Activated CD8-positive, alpha-beta memory T cell treated with anti-CD3 and anti-CD28 coated beads for 36 hours (primary cell): ENCODE measurements at regions not wholly inside any gene's neighbourhood (a gene's known extent, or its start where the extent isn't known, plus 50 kb on each side); places are given as distances from the start of the nearest gene placed in this dataset.

Source experiments
- CTCF ChIA-PET: fragments of 350-600 bp; sonication (Branson Sonifier 250); formaldehyde crosslinking; loops from one replicate; lab custom pipeline; 2021; ENCODE audit warnings: antibody characterized with exemption; lab: Charles Lee
- POLR2A ChIA-PET: fragments of 350-600 bp; sonication (Branson Sonifier 250); formaldehyde crosslinking; loops from one replicate; lab custom pipeline; 2021; ENCODE audit warnings: antibody characterized with exemption; lab: Charles Lee

- CTCF ChIA-PET, result no interaction called here
- POLR2A ChIA-PET, result no interaction called here
Measured at GRCh38 chr21:35216996-35217395, 167.9 kb upstream of the RUNX1 start.

- POLR2A ChIA-PET, result no interaction called here
- CTCF ChIA-PET, result interaction anchor here (1.0 to 1.2 kb wide), 2 partner anchors 11 to 64 kb away, joined by 3 read pairs; no protein-coding TSS in a partner anchor
Measured at GRCh38 chr21:35215870-35216269, 166.8 kb upstream of the RUNX1 start.

- ChIA-PET CTCF (no interaction called here), POLR2A (no interaction called here)
Measured at GRCh38 chr21:35212393-35213127, 163.5 kb upstream of the RUNX1 start.

GRCh38 chr21:35211782-35212181 is 162.7 kb upstream of the RUNX1 start:
- CTCF ChIA-PET, result no interaction called here
- POLR2A ChIA-PET, result no interaction called here

- POLR2A ChIA-PET, result no interaction called here
- CTCF ChIA-PET, result no interaction called here
Measured at GRCh38 chr21:35210093-35210492, 161.0 kb upstream of the RUNX1 start.

- CTCF ChIA-PET, result no interaction called here
- POLR2A ChIA-PET, result no interaction called here
Measured at GRCh38 chr21:35208810-35209517, 159.9 kb upstream of the RUNX1 start.

- CTCF ChIA-PET, result no interaction called here
- POLR2A ChIA-PET, result no interaction called here
Measured at GRCh38 chr21:35208104-35208503, 159.0 kb upstream of the RUNX1 start.

- ChIA-PET CTCF (no interaction called here), POLR2A (no interaction called here)
Measured at GRCh38 chr21:35207322-35207721, 158.2 kb upstream of the RUNX1 start.

GRCh38 chr21:35206141-35207125 is 157.3 kb upstream of the RUNX1 start:
- ChIA-PET POLR2A (interaction anchor here (0.6 kb wide), 1 partner anchor 278 kb away, joined by 3 read pairs; no protein-coding TSS in a partner anchor), CTCF (no interaction called here)

- ChIA-PET CTCF (interaction anchor here (0.8 to 1.4 kb wide), 2 partner anchors 11 to 49 kb away, joined by 3 read pairs; no protein-coding TSS in a partner anchor), POLR2A (interaction anchor here (0.8 kb wide), 1 partner anchor 18 kb away, joined by 3 read pairs; no protein-coding TSS in a partner anchor)
Measured at GRCh38 chr21:35204850-35205541, 155.9 kb upstream of the RUNX1 start.

- POLR2A ChIA-PET, result no interaction called here
- CTCF ChIA-PET, result interaction anchor here (1.4 kb wide), 1 partner anchor 12 kb away, joined by 3 read pairs; no protein-coding TSS in a partner anchor
Measured at GRCh38 chr21:35204125-35204524, 155.0 kb upstream of the RUNX1 start.

- CTCF ChIA-PET, result no interaction called here
- POLR2A ChIA-PET, result interaction anchor here (0.6 kb wide), 1 partner anchor 105 kb away, joined by 3 read pairs; no protein-coding TSS in a partner anchor
Measured at GRCh38 chr21:35203093-35203977, 154.2 kb upstream of the RUNX1 start.

- ChIA-PET POLR2A (no interaction called here), CTCF (no interaction called here)
Measured at GRCh38 chr21:35202431-35202830, 153.3 kb upstream of the RUNX1 start.

- ChIA-PET POLR2A (no interaction called here), CTCF (no interaction called here)
Measured at GRCh38 chr21:35201799-35202198, 152.7 kb upstream of the RUNX1 start.

GRCh38 chr21:35201288-35201687 is 152.2 kb upstream of the RUNX1 start:
- POLR2A ChIA-PET, result no interaction called here
- CTCF ChIA-PET, result interaction anchor here (0.7 kb wide), 1 partner anchor 199 kb away, joined by 3 read pairs; no protein-coding TSS in a partner anchor

GRCh38 chr21:35199733-35200015 is 150.6 kb upstream of the RUNX1 start:
- POLR2A ChIA-PET, result no interaction called here
- CTCF ChIA-PET, result no interaction called here

- POLR2A ChIA-PET, result interaction anchor here (0.6 kb wide), 1 partner anchor 209 kb away, joined by 6 read pairs; no protein-coding TSS in a partner anchor
- CTCF ChIA-PET, result no interaction called here
Measured at GRCh38 chr21:35198982-35199732, 150.1 kb upstream of the RUNX1 start.
